Loucy (cell line): ENCODE measurements at regions not wholly inside any gene's neighbourhood (a gene's known extent, or its start where the extent isn't known, plus 50 kb on each side); places are given as distances from the start of the nearest gene placed in this dataset.

Experiments
- H2AFZ ChIP-seq: fragments of 200-600 bp; sonication (generic); 2 replicates; pipeline ENCODE4 v1.6.0; 2016; ENCODE audit warnings: antibody characterized with exemption, mild to moderate bottlenecking, low read length, moderate library complexity
- H3F3A ChIP-seq: fragments of 200-600 bp; 2 replicates; pipeline ENCODE4 v1.6.0; 2016; ENCODE audit warnings: antibody characterized with exemption, low read depth, mild to moderate bottlenecking
- H3K27me3 ChIP-seq: fragments of 200-600 bp; sonication (generic); 2 replicates; pipeline ENCODE4 v1.6.1; 2014; ENCODE audit warnings: low read length, mild to moderate bottlenecking; ENCODE audit not compliant: insufficient read depth, poor library complexity, severe bottlenecking
- H3K36me3 ChIP-seq: fragments of 200-600 bp; sonication (generic); 2 replicates; pipeline ENCODE4 v1.6.1; 2016; ENCODE audit warnings: low read length; ENCODE audit not compliant: insufficient read depth
- H3K4me1 ChIP-seq: fragments of 200-600 bp; sonication (generic); 2 replicates; pipeline ENCODE4 v1.5.1; 2014; ENCODE audit warnings: low read length, mild to moderate bottlenecking; ENCODE audit not compliant: insufficient read depth, poor library complexity, severe bottlenecking
- H3K4me2 ChIP-seq: fragments of 200-600 bp; sonication (generic); 2 replicates; pipeline ENCODE4 v1.6.0; 2014; ENCODE audit warnings: antibody characterized with exemption, low read length, low read depth, mild to moderate bottlenecking; ENCODE audit not compliant: poor library complexity, severe bottlenecking
- H3K4me3 ChIP-seq: fragments of 200-600 bp; sonication (generic); 2 replicates; pipeline ENCODE4 v1.5.1; 2014; ENCODE audit warnings: low read length, mild to moderate bottlenecking, mixed read lengths; ENCODE audit not compliant: poor library complexity, severe bottlenecking
- H3K79me2 ChIP-seq: fragments of 200-600 bp; sonication (generic); 2 replicates; pipeline ENCODE4 v1.6.1; 2014; ENCODE audit warnings: low read length; ENCODE audit not compliant: insufficient read depth
- H3K9ac ChIP-seq: fragments of 200-600 bp; sonication (generic); 2 replicates; pipeline ENCODE4 v1.6.0; 2014; ENCODE audit warnings: mild to moderate bottlenecking, low read depth, low read length, moderate library complexity; ENCODE audit not compliant: poor library complexity, severe bottlenecking
- H3K9me2 ChIP-seq: fragments of 200-600 bp; sonication (generic); replicated peaks from 2 replicates; pipeline ENCODE4 v1.6.1; 2016; ENCODE audit warnings: low read depth, low read length, mixed read lengths
- H3K9me3 ChIP-seq: fragments of 200-600 bp; sonication (generic); 2 replicates; pipeline ENCODE4 v1.6.1; 2014; ENCODE audit warnings: mild to moderate bottlenecking, antibody characterized with exemption, low read length, low read depth; ENCODE audit not compliant: insufficient read depth
- H4K20me1 ChIP-seq: fragments of 200-600 bp; sonication (generic); 2 replicates; pipeline ENCODE4 v1.6.0; 2014; ENCODE audit warnings: antibody characterized with exemption, low read length, mild to moderate bottlenecking; ENCODE audit not compliant: insufficient read depth, poor library complexity, severe bottlenecking
- CTCF ChIP-seq: fragments of 200-600 bp; sonication (generic); conservative IDR thresholded peaks from 2 replicates; pipeline ENCODE4 v1.5.1; 2014; ENCODE audit warnings: mild to moderate bottlenecking, antibody characterized with exemption, low read length
- EZH2phosphoT487 ChIP-seq: fragments of 200-600 bp; IDR thresholded peaks from 2 replicates; pipeline ENCODE4 v1.6.1; 2018; ENCODE audit warnings: antibody characterized with exemption, mild to moderate bottlenecking, moderate library complexity, borderline replicate concordance

DNA sequence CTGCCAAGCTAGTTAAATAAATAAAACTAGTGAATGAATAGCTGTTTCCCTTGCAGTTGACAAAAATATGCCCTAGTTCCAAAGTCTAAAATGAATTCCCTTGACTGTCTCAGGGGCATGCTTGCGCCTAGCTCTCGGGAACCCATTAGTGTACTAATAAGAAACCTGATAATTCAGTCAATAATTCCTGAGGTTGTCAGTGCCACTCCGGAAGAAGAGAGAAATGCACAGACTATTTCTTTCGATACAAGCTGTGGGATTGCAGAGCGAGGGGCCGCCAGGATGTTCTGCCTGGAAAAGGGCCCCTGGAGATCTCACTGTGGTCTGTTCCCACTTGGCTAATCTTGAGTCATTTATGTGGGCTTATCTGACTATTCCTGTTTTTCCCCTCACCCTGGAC, 56.4 kb upstream of the LARP1 start:
- Histone ChIP-seq H3F3A (no peaks in the 10 kb centered on the region), H3K9me3 (no peaks in the 10 kb centered on the region), H3K36me3 (no peaks in the 10 kb centered on the region), H3K27me3 (no peaks in the 10 kb centered on the region), H3K4me3 (no peak overlapping the region), H3K9ac (no peak overlapping the region), H2AFZ (no peak overlapping the region), H3K4me2 (no peak overlapping the region), H3K9me2 (no peaks in the 10 kb centered on the region), H3K4me1 (no peaks in the 10 kb centered on the region), H3K79me2 (no peaks in the 10 kb centered on the region), H4K20me1 (no peaks in the 10 kb centered on the region)
- TF ChIP-seq CTCF (no peak), EZH2phosphoT487 (no peak)

GRCh38 chr5:154697371-154697770, 57.8 kb upstream of the LARP1 start:
- H3K4me3 ChIP-seq = no peak overlapping the region
- H3K27me3 ChIP-seq = no peaks in the 10 kb centered on the region
- H3K4me2 ChIP-seq = no peak overlapping the region

GRCh38 chr5:154696891-154697290, 58.3 kb upstream of the LARP1 start:
- Histone ChIP-seq H3K36me3 (no peaks in the 10 kb centered on the region), H2AFZ (no peak overlapping the region), H3K4me3 (no peak overlapping the region), H3K4me2 (no peak overlapping the region), H3K9ac (no peak overlapping the region), H3F3A (no peaks in the 10 kb centered on the region), H3K4me1 (no peaks in the 10 kb centered on the region), H3K27me3 (no peaks in the 10 kb centered on the region), H3K9me2 (no peaks in the 10 kb centered on the region), H3K9me3 (no peaks in the 10 kb centered on the region), H4K20me1 (no peaks in the 10 kb centered on the region), H3K79me2 (no peaks in the 10 kb centered on the region)
- TF ChIP-seq CTCF (no peak), EZH2phosphoT487 (no peak)

More at GRCh38 chr5:154697371-154697770, 57.8 kb upstream of the LARP1 start:
- H3K4me1 ChIP-seq = no peaks in the 10 kb centered on the region
- no peaks in the 10 kb centered on the region for H4K20me1 ChIP-seq
- H3K36me3 ChIP-seq = no peaks in the 10 kb centered on the region
- TF ChIP-seq CTCF (no peak), EZH2phosphoT487 (no peak)
- H3K9ac ChIP-seq = no peak overlapping the region
- H2AFZ ChIP-seq = no peak overlapping the region
- H3K79me2 ChIP-seq = no peaks in the 10 kb centered on the region
- no peaks in the 10 kb centered on the region for H3K9me3 ChIP-seq
- no peaks in the 10 kb centered on the region for H3K9me2 ChIP-seq
- no peaks in the 10 kb centered on the region for H3F3A ChIP-seq
